VCaP (cell line): ENCODE measurements at regions not wholly inside any gene's neighbourhood (a gene's known extent, or its start where the extent isn't known, plus 50 kb on each side); places are given as distances from the start of the nearest gene placed in this dataset.
"Not testable (repeated sequence)": the region's sequence is repeated elsewhere in the genome, so short reads cannot be mapped to it uniquely, and the experiment has no call there.

Source experiments
- H3K27ac ChIP-seq: fragments of 450-650 bp; 2 replicates; pipeline ENCODE4 v1.5.1; 2017
- TF ChIP-seq, protein P1 (sequence below): fragments of 450-650 bp; conservative IDR thresholded peaks from 2 replicates; pipeline ENCODE4 v1.5.1; 2017; ENCODE audit warnings: mild to moderate bottlenecking, moderate library complexity

DNA sequence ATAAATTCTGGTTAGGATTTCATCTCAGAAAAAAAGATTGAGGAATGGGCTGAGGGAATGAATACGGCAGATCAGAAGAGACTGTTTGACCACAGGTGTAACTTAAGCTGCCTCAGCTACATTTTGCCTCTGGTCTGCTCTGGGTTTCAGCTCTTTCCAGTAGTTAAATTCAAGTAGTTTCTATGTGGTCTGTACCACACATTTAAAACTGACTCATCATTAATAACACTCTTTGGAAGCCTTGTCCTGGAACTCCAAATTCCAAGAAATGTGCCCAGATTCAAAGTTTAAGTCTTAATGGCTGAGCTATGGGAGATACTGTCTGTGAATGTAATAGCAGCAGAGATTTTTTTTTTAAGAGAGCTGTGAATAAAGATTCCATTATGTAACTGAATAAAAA lies 133.1 kb upstream of the IGSF10 start:
- no peak overlapping the region for H3K27ac ChIP-seq
- TF ChIP-seq, protein P1, sequence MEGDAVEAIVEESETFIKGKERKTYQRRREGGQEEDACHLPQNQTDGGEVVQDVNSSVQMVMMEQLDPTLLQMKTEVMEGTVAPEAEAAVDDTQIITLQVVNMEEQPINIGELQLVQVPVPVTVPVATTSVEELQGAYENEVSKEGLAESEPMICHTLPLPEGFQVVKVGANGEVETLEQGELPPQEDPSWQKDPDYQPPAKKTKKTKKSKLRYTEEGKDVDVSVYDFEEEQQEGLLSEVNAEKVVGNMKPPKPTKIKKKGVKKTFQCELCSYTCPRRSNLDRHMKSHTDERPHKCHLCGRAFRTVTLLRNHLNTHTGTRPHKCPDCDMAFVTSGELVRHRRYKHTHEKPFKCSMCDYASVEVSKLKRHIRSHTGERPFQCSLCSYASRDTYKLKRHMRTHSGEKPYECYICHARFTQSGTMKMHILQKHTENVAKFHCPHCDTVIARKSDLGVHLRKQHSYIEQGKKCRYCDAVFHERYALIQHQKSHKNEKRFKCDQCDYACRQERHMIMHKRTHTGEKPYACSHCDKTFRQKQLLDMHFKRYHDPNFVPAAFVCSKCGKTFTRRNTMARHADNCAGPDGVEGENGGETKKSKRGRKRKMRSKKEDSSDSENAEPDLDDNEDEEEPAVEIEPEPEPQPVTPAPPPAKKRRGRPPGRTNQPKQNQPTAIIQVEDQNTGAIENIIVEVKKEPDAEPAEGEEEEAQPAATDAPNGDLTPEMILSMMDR: no peak

DNA sequence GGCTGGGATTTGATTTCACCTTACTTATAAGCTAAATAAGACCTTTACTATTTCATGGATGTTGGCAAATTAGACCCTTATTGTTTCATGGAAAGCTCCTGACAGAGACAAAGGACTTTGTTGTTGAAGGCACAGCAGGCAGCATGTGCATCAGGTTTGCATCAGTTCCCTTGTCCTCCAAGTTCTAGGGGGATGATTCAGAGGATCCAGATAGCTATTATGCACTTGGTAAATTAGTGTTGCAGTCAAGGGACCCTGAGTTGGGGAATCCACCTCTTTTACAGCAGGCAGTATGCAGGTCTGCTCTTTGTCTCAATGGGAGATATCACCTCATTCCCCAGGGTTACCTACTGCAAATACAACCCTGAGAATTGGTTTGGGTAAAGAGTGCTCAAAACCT lies 131.4 kb upstream of the IGSF10 start:
- no peak overlapping the region for H3K27ac ChIP-seq
- TF ChIP-seq, protein P1: no peak

DNA sequence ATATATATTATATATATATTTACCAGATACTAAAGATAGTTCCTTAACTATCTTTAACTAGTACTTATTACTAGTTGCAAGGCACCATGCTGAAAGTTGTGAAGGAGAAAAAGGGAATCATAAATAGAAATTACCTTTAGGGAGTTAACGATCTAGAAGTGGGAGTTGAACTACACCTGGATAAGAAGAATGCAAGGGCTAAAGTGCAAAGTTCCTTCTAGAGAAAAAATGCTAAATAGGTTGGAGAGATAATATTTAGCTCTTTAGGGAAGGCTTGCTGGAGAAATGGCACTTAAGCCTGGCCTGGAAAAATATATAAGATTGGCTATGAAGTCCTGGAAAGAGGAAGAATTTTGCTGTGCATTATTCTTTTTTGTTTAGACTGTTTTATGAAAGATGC lies 130.6 kb upstream of the IGSF10 start:
- H3K27ac ChIP-seq: no peak overlapping the region
- TF ChIP-seq, protein P1: no peak

DNA sequence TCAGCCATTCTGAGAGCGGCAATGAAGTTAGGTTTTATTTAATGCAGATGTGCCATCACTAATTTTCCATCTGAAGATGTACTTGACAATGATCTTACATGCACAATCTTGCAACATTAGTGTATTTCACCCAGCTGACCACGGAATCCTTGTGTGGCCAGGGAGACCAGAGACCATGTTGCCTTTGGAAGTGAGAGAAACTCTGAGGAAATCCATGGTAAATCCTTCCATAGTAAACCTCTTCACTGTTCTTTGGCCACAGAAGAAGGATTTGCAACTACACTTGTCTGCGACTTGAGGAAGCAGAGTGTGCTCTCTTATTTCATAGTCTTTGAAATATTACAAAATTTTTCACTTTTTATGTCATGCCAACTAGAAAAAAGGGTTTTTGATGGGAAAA lies 128.4 kb upstream of the IGSF10 start:
- H3K27ac ChIP-seq: no peak overlapping the region
- TF ChIP-seq, protein P1: no peak

DNA sequence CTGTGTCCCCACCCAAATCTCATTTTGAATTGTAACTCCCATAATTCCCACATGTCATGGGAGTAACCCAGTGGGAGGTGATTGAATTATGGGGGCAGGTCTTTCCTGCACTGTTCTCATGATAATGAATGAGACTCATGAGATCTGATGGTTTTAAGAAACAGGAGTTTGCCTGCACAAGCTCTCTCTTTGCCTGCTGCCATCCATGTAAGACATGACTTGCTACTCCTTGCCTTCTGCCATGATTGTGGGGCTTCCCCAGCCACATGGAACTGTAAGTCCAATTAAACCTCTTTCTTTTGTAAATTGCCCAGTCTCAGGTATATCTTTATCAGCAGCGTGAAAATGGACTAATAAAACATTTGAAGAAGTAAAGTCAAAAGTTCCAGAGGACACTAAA lies 126.8 kb upstream of the IGSF10 start:
- H3K27ac ChIP-seq: not testable (repeated sequence)

DNA sequence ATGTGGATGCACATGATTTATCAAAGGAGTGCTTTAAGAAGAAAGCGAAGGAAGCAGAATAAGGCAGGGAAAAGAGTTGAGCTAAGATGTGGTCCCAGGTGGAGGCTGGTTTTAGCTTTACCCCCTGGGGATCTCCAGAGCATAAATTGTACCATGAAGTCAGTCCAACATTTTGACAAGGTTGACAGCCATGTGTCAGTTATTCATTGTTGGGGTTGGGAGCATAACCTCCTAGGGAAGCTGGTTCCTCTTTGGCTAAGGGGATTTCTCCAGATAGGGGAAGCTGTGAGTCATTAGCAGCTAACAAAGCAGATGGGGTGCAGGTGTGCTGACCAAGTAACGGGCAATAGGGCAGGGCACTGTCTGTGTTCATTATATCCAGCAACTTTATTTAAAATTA lies 123.7 kb upstream of the IGSF10 start:
- no peak overlapping the region for H3K27ac ChIP-seq
- TF ChIP-seq, protein P1: no peak

DNA sequence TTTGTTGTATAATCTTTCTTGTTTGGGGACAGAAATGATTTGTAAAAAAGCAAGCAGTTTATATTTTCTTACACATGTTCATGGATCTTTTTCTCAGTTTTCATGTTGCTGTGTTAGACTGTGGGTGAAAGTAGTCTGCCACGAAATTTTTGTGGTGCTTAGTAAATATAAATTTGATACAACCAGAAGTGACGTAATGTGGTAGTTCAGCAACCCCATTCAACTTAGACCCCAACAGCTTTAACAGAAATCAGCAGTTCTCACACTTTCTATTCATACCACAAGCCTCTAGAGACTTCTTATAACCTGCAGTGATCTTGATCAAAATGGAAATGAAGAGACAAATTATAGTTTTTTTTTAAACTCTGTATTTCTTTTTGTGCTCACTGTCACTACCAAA lies 120.2 kb upstream of the IGSF10 start:
- TF ChIP-seq, protein P1: no peak
- no peak overlapping the region for H3K27ac ChIP-seq

DNA sequence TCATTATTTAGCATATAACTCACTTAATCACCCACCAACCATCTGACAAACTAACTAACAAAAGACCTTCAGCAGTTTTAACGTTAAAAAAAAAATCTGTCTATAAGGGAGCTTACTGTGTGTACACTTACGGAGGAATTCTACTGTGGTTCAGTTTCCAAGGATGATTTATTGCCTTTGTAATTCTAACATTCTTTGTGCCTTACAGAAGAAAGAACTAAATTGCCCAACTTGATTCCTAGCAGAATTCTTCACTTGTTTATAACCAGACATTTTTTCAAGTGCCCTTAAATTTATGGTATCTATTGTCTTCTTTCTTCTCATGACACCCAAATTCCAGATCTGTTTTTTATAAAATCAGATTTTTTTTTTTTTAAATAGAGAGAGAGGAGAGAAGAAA lies 119.7 kb upstream of the IGSF10 start:
- H3K27ac ChIP-seq: no peak overlapping the region
- TF ChIP-seq, protein P1: no peak
